ENCODE measurements at regions not wholly inside any gene's neighbourhood (a gene's known extent, or its start where the extent isn't known, plus 50 kb on each side); places are given as distances from the start of the nearest gene placed in this dataset.
A peak's percentile ranks its signal among the peaks of the same experiment; 100 is the strongest.

- DNase-seq = peak in 1 of 58 donors; percentile 25
Observed at GRCh38 chr9:8188723-8189407, 389.3 kb upstream of the DMAC1 start.

GRCh38 chr9:8186560-8186959, 387.0 kb upstream of the DMAC1 start:
- no peak for DNase-seq

DNA sequence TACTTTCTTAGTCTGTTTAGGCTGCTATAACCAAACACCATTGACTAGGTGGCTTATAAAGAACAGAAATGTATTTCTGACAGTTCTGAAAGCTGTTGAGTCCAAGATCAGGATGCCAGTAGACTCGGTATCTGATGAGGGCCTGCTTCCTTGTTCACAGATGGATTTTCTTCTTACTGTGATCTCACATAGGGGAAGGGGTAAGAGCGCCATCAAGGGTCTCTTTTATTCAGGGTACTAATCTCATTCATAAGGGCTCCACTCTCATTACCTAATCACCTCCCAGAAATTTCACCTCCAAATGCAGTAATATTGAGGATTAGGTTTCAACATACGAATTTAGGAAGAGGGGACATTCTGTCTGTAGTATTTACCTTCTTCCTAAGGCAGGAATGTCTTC, 384.0 kb upstream of the DMAC1 start:
- DNase-seq = no peak

GRCh38 chr9:8179381-8180053, 379.9 kb upstream of the DMAC1 start:
- peak in 3 of 58 donors; percentile 0 to 70 (median 1) for DNase-seq

GRCh38 chr9:8172000-8172399, 372.4 kb upstream of the DMAC1 start:
- DNase-seq = no peak

DNA sequence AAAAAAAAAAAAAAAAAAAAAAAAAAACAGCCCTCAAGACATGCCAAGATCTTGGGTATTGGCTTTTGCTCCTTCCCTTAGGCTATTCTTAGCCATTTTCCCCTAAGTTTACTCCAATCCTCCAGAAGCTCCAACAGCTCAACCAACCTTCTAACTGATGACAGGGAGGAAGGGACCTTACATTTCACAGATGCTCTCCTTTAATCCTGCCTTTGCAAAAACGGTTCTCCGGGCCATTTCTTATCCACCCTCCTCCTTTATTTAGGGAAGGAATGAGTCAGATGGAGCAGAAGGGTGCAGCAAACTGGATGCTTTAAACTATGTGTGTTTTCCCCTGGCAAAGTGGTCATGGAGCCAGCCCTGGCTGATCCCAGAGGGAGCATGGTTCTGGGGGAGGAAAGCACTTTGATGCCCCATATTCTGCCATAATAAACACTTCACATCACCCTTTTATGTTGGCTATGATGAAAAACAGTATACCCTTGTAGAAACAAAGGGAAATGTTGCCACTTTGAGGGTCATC, 369.4 kb upstream of the DMAC1 start:
- no peak for DNase-seq

GRCh38 chr9:8160787-8161186, 361.2 kb upstream of the DMAC1 start:
- DNase-seq = no peak

- no peak for DNase-seq
Observed at GRCh38 chr9:8158574-8158973, 359.0 kb upstream of the DMAC1 start.

DNA sequence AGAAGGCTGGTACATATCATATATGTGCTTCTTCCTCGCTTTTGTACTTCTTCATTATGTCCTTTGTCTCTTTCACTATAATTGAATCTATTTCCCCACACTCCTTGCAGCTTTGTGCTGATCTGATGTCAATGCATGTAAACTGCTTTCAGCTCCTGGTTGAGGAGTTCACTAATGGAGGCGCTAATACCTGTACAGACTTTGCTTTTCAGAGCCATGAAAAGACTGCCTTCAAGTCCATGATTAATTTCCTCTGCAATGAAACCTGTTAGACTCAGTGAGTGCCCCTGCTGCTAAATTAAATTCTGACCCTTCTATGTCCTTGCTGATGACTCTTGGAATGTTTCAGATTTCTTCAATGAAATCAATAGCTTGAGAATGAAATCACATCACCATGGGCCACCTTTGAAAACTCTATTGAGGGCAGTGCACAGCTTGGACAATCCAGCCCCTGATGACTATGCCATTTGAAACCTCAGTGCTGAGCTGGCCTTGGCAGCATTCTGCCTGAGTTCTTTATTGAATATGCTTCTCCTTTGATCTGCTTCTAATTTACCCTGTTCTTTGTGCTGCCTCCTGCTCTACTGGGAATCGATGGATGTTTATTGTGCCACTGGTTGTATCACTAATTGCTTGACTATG, 358.2 kb upstream of the DMAC1 start:
- DNase-seq = peak in 1 of 58 donors; percentile 1

GRCh38 chr9:8156346-8156745, 356.8 kb upstream of the DMAC1 start:
- DNase-seq = peak in 3 of 58 donors; percentile 3 to 15 (median 5)

DNA sequence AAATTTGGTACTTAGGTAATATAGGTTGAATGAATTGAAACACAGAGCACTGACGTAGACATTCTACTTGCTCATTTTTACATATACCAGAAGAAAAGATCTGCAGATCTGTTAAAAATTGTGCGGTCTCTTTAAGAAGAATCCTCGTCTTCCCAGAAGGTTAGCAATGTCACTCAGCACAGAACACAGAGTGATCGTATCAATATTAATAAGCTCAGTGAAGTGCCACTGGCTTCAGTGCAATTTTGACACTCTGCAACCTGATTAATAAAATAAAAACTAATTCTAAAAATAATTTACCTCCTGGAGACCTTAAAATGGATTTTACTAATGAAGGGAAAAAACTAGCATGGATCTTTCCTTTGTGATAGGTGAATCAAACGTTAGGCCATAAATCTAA, 356.1 kb upstream of the DMAC1 start:
- no peak for DNase-seq

GRCh38 chr9:8143677-8144076, 344.1 kb upstream of the DMAC1 start:
- DNase-seq = no peak

DNA sequence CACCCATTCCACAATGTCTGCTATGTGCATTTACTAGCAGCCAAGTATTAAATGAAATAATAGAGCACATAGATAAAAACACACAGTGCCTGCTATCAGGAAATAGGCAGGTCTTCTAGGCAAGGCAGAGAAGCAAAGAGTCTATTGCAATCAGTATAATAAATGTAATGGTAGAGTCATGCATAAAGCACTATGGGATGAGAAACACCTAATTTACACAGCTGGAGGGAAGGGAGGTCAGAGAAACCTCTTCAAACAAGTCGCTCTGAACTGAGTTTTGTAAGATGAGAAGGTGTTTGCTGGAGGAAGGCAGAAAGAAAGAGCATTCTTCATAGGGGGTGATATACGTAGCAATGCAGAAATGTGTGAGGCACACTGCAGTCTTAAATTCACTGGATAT, 341.0 kb upstream of the DMAC1 start:
- DNase-seq = no peak

DNA sequence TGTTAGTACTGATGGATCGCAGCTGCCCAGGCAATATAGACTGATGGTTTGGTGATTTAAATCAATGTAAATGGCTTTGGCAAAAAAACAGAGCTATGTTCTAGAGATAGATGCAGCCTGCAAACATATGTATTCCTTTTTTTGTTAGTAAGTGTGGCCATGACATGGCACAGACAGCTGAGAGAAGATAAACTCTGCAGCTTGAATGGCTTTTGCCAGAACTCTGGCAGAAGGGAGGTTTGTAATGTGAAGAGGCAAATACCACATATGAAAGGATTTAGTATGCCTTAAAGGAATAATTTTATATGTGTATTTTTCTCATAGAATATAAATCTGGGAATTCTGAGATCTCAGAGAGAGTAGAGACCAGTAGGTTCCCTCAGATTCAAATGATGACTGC, 340.2 kb upstream of the DMAC1 start:
- DNase-seq = no peak

DNA sequence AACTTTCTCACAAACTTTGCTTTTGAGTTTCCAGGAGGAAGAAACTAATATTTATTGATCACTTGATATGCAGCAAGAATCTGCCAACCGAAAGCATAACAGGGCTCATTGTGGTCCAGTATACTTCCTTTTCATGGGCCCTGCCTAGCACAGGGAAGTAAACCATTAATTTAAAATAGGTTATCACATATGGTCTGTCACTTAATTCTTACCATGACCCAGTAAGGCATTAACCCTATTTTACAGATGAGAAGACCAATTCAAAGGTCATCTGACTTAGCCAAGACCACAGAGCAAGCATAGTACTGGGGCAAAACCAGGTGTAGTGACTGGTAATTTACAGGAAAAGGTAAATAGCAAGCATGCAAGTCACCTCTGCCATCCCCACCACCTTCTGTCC, 336.9 kb upstream of the DMAC1 start:
- no peak for DNase-seq

- DNase-seq = peak in 1 of 58 donors; percentile 18
Observed at GRCh38 chr9:8134635-8135034, 335.1 kb upstream of the DMAC1 start.

GRCh38 chr9:8133606-8134005, 334.0 kb upstream of the DMAC1 start:
- DNase-seq = no peak

DNA sequence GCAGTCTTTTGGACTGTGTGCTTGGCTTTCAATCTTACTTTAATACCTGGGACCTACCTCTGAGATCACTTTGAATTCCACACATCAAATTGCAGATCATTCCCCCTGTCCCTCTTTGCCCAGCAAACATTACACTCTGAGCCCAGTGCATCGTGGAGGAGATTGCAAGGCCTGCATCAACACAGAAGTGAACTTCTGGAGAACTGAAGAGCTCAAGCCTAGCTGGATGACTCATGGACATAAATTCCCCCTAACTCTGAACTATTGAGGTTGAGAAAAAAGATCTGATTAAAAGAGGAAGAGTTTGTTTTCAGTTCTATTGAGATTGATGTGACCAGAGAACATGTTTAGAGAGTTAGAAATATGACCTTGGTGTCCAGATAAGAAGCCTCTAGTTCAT, 316.0 kb upstream of the DMAC1 start:
- DNase-seq = no peak

DNA sequence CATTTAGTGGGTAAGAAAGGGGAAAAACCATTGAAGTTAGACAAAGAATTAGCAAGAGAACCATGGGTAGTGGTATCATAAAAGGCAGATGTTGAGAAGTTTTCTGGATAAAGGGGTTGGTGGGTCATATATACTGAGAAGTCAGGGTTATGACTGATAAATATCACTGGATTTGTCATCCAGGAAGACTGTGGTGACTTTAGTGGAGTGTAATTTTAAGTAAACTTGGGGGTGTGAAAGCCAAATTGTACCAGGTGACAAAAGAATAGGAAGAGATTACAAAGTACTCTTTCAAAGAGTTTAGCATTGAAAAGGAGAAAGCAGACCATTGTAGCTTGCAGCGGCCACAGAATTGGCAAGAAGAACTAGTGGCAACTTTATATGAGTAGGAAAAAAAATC, 315.2 kb upstream of the DMAC1 start:
- no peak for DNase-seq

DNA sequence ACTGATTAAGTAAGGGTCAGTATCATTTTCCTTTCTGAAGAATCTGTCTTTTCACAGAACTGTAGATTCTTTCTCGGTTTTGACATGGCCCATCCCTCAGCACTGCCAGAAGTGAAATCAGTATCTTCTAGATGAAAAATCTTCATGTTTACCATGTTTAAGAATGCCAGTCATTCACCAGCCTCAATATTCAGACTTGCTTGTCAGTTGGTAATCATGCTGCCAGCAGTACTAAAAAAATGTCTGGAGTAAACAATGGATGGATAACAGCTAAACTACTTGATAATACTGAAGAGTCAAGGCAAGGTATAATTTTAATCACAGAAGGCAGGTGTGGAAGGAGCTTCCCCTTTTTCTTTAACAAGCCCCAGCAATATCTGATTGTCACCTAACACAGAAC, 306.8 kb upstream of the DMAC1 start:
- no peak for DNase-seq

DNA sequence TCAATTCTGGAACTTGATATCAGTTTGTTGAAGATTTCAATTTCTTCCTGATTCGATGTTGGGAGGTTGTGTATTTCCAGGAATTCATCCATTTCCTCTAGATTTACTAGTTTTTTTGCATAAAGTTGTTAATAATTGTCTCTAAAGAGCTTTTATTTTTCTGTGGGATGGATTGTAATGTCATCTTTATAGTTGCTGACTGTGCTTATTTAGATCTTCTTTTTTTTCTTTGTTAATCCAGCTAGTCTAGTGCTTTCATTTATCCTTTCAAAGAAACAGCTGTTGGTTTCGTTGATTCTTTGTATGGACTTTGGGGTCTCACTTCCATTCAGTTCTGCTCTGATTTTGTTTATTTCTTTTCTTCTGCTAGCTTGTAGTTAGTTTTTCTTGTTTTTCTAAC, 302.0 kb upstream of the DMAC1 start:
- no peak for DNase-seq

DNA sequence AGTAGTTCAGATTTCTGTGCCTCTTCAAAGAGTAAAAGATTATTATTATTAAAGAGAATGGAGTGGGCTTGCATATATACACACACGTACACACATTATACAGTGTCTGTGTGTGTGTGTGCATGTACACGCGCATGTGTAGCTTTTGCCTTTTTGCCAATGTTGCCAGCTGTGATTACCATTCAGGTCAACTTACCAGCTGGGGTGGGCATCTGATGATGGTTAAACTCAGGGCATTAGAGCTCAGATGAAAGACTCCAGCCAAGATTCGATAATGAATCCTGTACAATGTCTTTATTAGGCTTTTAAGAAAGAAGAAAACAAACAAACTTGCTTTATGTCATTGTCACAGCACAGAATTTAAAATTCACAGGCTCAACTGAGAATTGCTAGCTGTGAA, 296.5 kb upstream of the DMAC1 start:
- DNase-seq = no peak

DNA sequence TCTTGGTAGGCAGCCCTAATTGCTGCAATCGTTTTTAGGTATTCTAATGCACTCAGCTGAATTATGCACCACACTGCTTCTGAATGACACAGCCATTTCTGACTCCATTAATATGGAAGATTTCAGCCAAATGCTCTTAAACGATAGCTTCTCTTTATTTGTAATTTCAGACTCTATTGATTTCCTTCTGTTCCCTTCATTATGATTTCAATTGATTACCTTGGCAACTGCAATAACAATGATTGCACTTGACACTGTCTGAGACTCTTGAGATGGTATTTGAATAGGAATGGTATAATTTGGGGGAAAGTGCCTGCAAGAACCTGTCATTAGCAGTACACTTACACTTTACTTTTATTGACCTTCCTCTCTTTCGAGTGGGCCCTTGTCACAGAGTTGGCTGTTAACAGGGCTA, 296.1 kb upstream of the DMAC1 start:
- DNase-seq = no peak

Data from anterior cingulate cortex (tissue), 58 donors.